ENCODE measurements at regions not wholly inside any gene's neighbourhood (a gene's known extent, or its start where the extent isn't known, plus 50 kb on each side); places are given as distances from the start of the nearest gene placed in this dataset.

DNA sequence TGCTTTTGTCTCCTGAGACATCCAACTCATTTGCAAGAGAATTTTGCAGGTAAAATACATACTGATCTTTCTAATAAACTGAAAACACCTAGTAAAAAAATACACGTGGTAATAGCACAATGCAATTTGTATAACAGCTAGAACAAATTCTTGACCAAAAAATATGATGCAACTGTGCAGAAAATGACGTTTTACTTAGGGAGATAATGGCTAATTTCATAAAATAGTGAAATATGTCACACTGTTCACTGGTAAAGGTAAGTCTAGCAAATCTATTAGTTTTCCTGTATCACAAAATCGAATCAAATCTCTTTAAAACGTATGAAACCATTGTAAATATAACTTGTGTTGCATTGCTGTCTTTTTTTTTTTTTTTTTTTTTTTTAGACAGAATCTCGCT is 130.0 kb downstream of the VPREB1 start:
- H3K9me3 ChIP-seq (ENCODE audit: control extremely low read depth in 1 of 3, control insufficient read depth in 2 of 3, insufficient read depth in 1 of 3, low read length in 2 of 3): no peaks in the 10 kb centered on the region
- H3K27me3 Mint-ChIP-seq: no peaks in the 10 kb centered on the region
- DNase-seq (no peak), ATAC-seq (ENCODE audit: low read depth) (no peak)
- H3K9me3 Mint-ChIP-seq (ENCODE audit: insufficient read depth): no peaks in the 10 kb centered on the region
- H3K4me3 Mint-ChIP-seq: peak overlapping the region; percentile 14
- H3K79me2 ChIP-seq (ENCODE audit: control insufficient read depth, insufficient read depth, low read length): no peaks in the 10 kb centered on the region
- peaks cover 84% of the 10 kb centered on the region for H3K4me1 Mint-ChIP-seq
- no peak overlapping the region for H3K4me2 ChIP-seq (replicated peaks; ENCODE audit: low read depth, low read length, poor library complexity, severe bottlenecking)
- H3K27ac ChIP-seq (ENCODE audit: low read length in 2 of 2): no peak overlapping the region
- H3K4me1 ChIP-seq (ENCODE audit: control insufficient read depth in 2 of 2, insufficient read depth in 2 of 2, low read length in 2 of 2): peaks cover 82 to 83% of the 10 kb centered on the region in 2 donors
- CTCF ChIA-PET: interaction anchor here (0.9 to 1.8 kb wide), 5 partner anchors 12 to 89 kb away, joined by 3 to 7 read pairs (median 4); no protein-coding TSS in a partner anchor
- no CpG with 5 or more reads among the region's 5 CpGs for WGBS (ENCODE audit: insufficient coverage)
- intact Hi-C loops (cut with micrococcal nuclease): no loop called here
- POLR2A ChIA-PET: no interaction called here
- H3K9ac ChIP-seq (ENCODE audit: low read length): no peak overlapping the region
- H2AFZ ChIP-seq (ENCODE audit: insufficient read depth, low read depth, low read length, poor library complexity, severe bottlenecking): no peak overlapping the region
- no peaks in the 10 kb centered on the region for H3K36me3 ChIP-seq (replicated peaks in 1 of 2; ENCODE audit: control extremely low read depth in 1 of 2, control insufficient read depth in 1 of 2, extremely low read depth in 1 of 2, insufficient read depth in 2 of 2, low read length in 1 of 2)
- TF ChIP-seq CTCF (IDR thresholded peaks at IDR 0.05) (no peak), EZH2 (IDR thresholded peaks at IDR 0.05; ENCODE audit: borderline replicate concordance, insufficient read depth, low read depth, low read length, poor library complexity, severe bottlenecking) (no peak)
- H3K27me3 ChIP-seq (replicated peaks in 1 of 4; ENCODE audit: control extremely low read depth in 1 of 4, control insufficient read depth in 3 of 4, insufficient read depth in 4 of 4, low read length in 3 of 4): no peaks in the 10 kb centered on the region
- H4K20me1 ChIP-seq (ENCODE audit: control insufficient read depth, insufficient read depth, low read length, poor library complexity, severe bottlenecking): no peaks in the 10 kb centered on the region
- H3K4me3 ChIP-seq (ENCODE audit: control extremely low read depth in 1 of 5, extremely low read depth in 1 of 5, insufficient read depth in 1 of 5, low read depth in 2 of 5, low read length in 4 of 5): no peak overlapping the region
- H3K27ac Mint-ChIP-seq: peak overlapping the region; percentile 16

DNA sequence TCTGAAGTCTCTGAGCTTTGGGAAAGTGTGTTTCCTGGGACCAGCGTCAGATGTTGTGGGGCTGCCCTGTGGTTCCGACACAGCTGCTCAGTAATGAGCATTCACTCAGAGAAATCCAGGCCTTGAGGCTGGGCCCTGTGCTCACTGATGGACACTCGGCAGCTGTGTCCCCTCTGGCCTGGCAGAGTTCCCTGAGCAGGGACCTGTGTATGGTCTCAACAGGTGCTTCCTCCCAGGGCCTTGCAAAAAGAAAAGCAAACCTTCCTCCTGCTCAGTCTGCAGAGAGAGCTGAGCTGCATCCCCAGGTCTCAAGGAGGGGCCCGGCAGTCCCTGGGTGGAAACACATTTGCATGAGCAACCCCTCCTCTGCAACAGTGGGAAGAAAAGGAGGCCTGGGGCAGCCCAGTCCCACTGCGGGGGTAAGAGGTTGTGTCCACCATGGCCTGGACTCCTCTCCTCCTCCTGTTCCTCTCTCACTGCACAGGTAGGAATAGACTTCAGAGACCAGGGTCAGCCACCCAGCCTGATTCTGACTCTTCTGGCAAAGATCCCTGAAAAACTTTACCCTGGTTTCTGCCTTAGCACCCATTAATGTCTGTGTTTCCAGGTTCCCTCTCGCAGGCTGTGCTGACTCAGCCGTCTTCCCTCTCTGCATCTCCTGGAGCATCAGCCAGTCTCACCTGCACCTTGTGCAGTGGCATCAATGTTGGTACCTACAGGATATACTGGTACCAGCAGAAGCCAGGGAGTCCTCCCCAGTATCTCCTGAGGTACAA is 131.2 kb downstream of the VPREB1 start:
- ATAC-seq (ENCODE audit: low read depth) (peak; percentile 12), DNase-seq (no peak)
- H3K9ac ChIP-seq (ENCODE audit: low read length): no peak overlapping the region
- H3K4me3 Mint-ChIP-seq: peak overlapping the region; percentile 44
- H3K27ac ChIP-seq (ENCODE audit: low read length in 2 of 2): peak overlapping the region in 1 of 2 donors; percentile 10
- no peak for TF ChIP-seq CTCF (IDR thresholded peaks at IDR 0.05)
- no peak for TF ChIP-seq EZH2 (IDR thresholded peaks at IDR 0.05; ENCODE audit: borderline replicate concordance, insufficient read depth, low read depth, low read length, poor library complexity, severe bottlenecking)
- intact Hi-C loops (cut with micrococcal nuclease): loop anchor here (1.0 kb wide), 1 partner anchor 23 kb away; no protein-coding TSS in a partner anchor
- peaks cover 85% of the 10 kb centered on the region for H3K4me1 Mint-ChIP-seq
- no peaks in the 10 kb centered on the region for H3K27me3 Mint-ChIP-seq
- peak overlapping the region in 3 of 5 experiments; percentile 8 to 18 (median 16) for H3K4me3 ChIP-seq (ENCODE audit: control extremely low read depth in 1 of 5, extremely low read depth in 1 of 5, insufficient read depth in 1 of 5, low read depth in 2 of 5, low read length in 4 of 5)
- no peaks in the 10 kb centered on the region for H3K9me3 ChIP-seq (ENCODE audit: control extremely low read depth in 1 of 3, control insufficient read depth in 2 of 3, insufficient read depth in 1 of 3, low read length in 2 of 3)
- H3K79me2 ChIP-seq (ENCODE audit: control insufficient read depth, insufficient read depth, low read length): no peaks in the 10 kb centered on the region
- ChIA-PET CTCF (interaction anchor here (0.9 to 1.8 kb wide), 9 partner anchors 13 to 578 kb away, joined by 3 to 7 read pairs (median 4); no protein-coding TSS in a partner anchor), POLR2A (interaction anchor here (0.8 kb wide), 1 partner anchor 18 kb away, joined by 3 read pairs; no protein-coding TSS in a partner anchor)
- WGBS (ENCODE audit: insufficient coverage): 24% methylated on average over 6 of the region's 7 CpGs
- H3K36me3 ChIP-seq (replicated peaks in 1 of 2; ENCODE audit: control extremely low read depth in 1 of 2, control insufficient read depth in 1 of 2, extremely low read depth in 1 of 2, insufficient read depth in 2 of 2, low read length in 1 of 2): no peaks in the 10 kb centered on the region
- H4K20me1 ChIP-seq (ENCODE audit: control insufficient read depth, insufficient read depth, low read length, poor library complexity, severe bottlenecking): no peaks in the 10 kb centered on the region
- peaks cover 82 to 83% of the 10 kb centered on the region in 2 donors for H3K4me1 ChIP-seq (ENCODE audit: control insufficient read depth in 2 of 2, insufficient read depth in 2 of 2, low read length in 2 of 2)
- H3K27me3 ChIP-seq (replicated peaks in 1 of 4; ENCODE audit: control extremely low read depth in 1 of 4, control insufficient read depth in 3 of 4, insufficient read depth in 4 of 4, low read length in 3 of 4): no peaks in the 10 kb centered on the region
- H3K4me2 ChIP-seq (replicated peaks; ENCODE audit: low read depth, low read length, poor library complexity, severe bottlenecking): peak overlapping the region; percentile 64
- H2AFZ ChIP-seq (ENCODE audit: insufficient read depth, low read depth, low read length, poor library complexity, severe bottlenecking): peak overlapping the region; percentile 19
- no peaks in the 10 kb centered on the region for H3K9me3 Mint-ChIP-seq (ENCODE audit: insufficient read depth)
- H3K27ac Mint-ChIP-seq: peak overlapping the region; percentile 33
